ENCODE measurements at regions not wholly inside any gene's neighbourhood (a gene's known extent, or its start where the extent isn't known, plus 50 kb on each side); places are given as distances from the start of the nearest gene placed in this dataset.

GRCh38 chr5:6159832-6160430, 218.4 kb downstream of the MED10 start:
- Histone ChIP-seq H3K9me3 (ENCODE audit: control insufficient read depth in 2 of 2, low read length in 2 of 2) (no peaks in the 10 kb centered on the region), H3K27ac (ENCODE audit: low read depth in 2 of 2, low read length in 2 of 2) (no peak overlapping the region), H3K36me3 (ENCODE audit: control insufficient read depth in 2 of 2, insufficient read depth in 2 of 2, low read length in 2 of 2) (no peaks in the 10 kb centered on the region), H3K27me3 (ENCODE audit: control insufficient read depth in 2 of 2, insufficient read depth in 2 of 2, low read length in 2 of 2) (no peaks in the 10 kb centered on the region), H3K4me1 (ENCODE audit: control insufficient read depth in 2 of 2, insufficient read depth in 2 of 2, low read length in 2 of 2) (no peaks in the 10 kb centered on the region), H3K4me3 (ENCODE audit: low read length in 2 of 2) (no peak overlapping the region), H3K9ac (ENCODE audit: low read depth in 1 of 2, low read length in 2 of 2) (no peak overlapping the region)

- no peaks in the 10 kb centered on the region for H3K36me3 ChIP-seq (ENCODE audit: control insufficient read depth in 2 of 2, insufficient read depth in 2 of 2, low read length in 2 of 2)
- no peak overlapping the region for H3K27ac ChIP-seq (ENCODE audit: low read depth in 2 of 2, low read length in 2 of 2)
- H3K4me1 ChIP-seq (ENCODE audit: control insufficient read depth in 2 of 2, insufficient read depth in 2 of 2, low read length in 2 of 2): no peaks in the 10 kb centered on the region
- no peak overlapping the region for H3K4me3 ChIP-seq (ENCODE audit: low read length in 2 of 2)
- no peak overlapping the region for H3K9ac ChIP-seq (ENCODE audit: low read depth in 1 of 2, low read length in 2 of 2)
- H3K9me3 ChIP-seq (ENCODE audit: control insufficient read depth in 2 of 2, low read length in 2 of 2): no peaks in the 10 kb centered on the region
- no peaks in the 10 kb centered on the region for H3K27me3 ChIP-seq (ENCODE audit: control insufficient read depth in 2 of 2, insufficient read depth in 2 of 2, low read length in 2 of 2)
Measured at GRCh38 chr5:6158974-6159831, 219.1 kb downstream of the MED10 start.

- no peaks in the 10 kb centered on the region for H3K9me3 ChIP-seq (ENCODE audit: control insufficient read depth in 2 of 2, low read length in 2 of 2)
- H3K9ac ChIP-seq (ENCODE audit: low read depth in 1 of 2, low read length in 2 of 2): no peak overlapping the region
- no peak overlapping the region for H3K27ac ChIP-seq (ENCODE audit: low read depth in 2 of 2, low read length in 2 of 2)
- no peaks in the 10 kb centered on the region for H3K4me1 ChIP-seq (ENCODE audit: control insufficient read depth in 2 of 2, insufficient read depth in 2 of 2, low read length in 2 of 2)
- H3K4me3 ChIP-seq (ENCODE audit: low read length in 2 of 2): no peak overlapping the region
- H3K27me3 ChIP-seq (ENCODE audit: control insufficient read depth in 2 of 2, insufficient read depth in 2 of 2, low read length in 2 of 2): no peaks in the 10 kb centered on the region
- H3K36me3 ChIP-seq (ENCODE audit: control insufficient read depth in 2 of 2, insufficient read depth in 2 of 2, low read length in 2 of 2): no peaks in the 10 kb centered on the region
Measured at GRCh38 chr5:6154216-6154615, 224.1 kb downstream of the MED10 start.

- no peaks in the 10 kb centered on the region for H3K9me3 ChIP-seq (ENCODE audit: control insufficient read depth in 2 of 2, low read length in 2 of 2)
- H3K4me3 ChIP-seq (ENCODE audit: low read length in 2 of 2): no peak overlapping the region
- no peak overlapping the region for H3K27ac ChIP-seq (ENCODE audit: low read depth in 2 of 2, low read length in 2 of 2)
- no peaks in the 10 kb centered on the region for H3K36me3 ChIP-seq (ENCODE audit: control insufficient read depth in 2 of 2, insufficient read depth in 2 of 2, low read length in 2 of 2)
- H3K9ac ChIP-seq (ENCODE audit: low read depth in 1 of 2, low read length in 2 of 2): no peak overlapping the region
- H3K4me1 ChIP-seq (ENCODE audit: control insufficient read depth in 2 of 2, insufficient read depth in 2 of 2, low read length in 2 of 2): no peaks in the 10 kb centered on the region
- H3K27me3 ChIP-seq (ENCODE audit: control insufficient read depth in 2 of 2, insufficient read depth in 2 of 2, low read length in 2 of 2): no peaks in the 10 kb centered on the region
Measured at GRCh38 chr5:6146271-6146670, 232.1 kb downstream of the MED10 start.

- Histone ChIP-seq H3K4me1 (ENCODE audit: control insufficient read depth in 2 of 2, insufficient read depth in 2 of 2, low read length in 2 of 2) (no peaks in the 10 kb centered on the region), H3K27ac (ENCODE audit: low read depth in 2 of 2, low read length in 2 of 2) (no peak overlapping the region), H3K9ac (ENCODE audit: low read depth in 1 of 2, low read length in 2 of 2) (no peak overlapping the region), H3K36me3 (ENCODE audit: control insufficient read depth in 2 of 2, insufficient read depth in 2 of 2, low read length in 2 of 2) (no peaks in the 10 kb centered on the region), H3K4me3 (ENCODE audit: low read length in 2 of 2) (no peak overlapping the region), H3K27me3 (ENCODE audit: control insufficient read depth in 2 of 2, insufficient read depth in 2 of 2, low read length in 2 of 2) (no peaks in the 10 kb centered on the region), H3K9me3 (ENCODE audit: control insufficient read depth in 2 of 2, low read length in 2 of 2) (no peaks in the 10 kb centered on the region)
Measured at GRCh38 chr5:6145616-6146237, 232.6 kb downstream of the MED10 start.

GRCh38 chr5:6143523-6143922, 234.8 kb downstream of the MED10 start:
- H3K27ac ChIP-seq (ENCODE audit: low read depth in 2 of 2, low read length in 2 of 2): no peak overlapping the region
- no peak overlapping the region for H3K9ac ChIP-seq (ENCODE audit: low read depth in 1 of 2, low read length in 2 of 2)
- no peaks in the 10 kb centered on the region for H3K36me3 ChIP-seq (ENCODE audit: control insufficient read depth in 2 of 2, insufficient read depth in 2 of 2, low read length in 2 of 2)
- H3K9me3 ChIP-seq (ENCODE audit: control insufficient read depth in 2 of 2, low read length in 2 of 2): no peaks in the 10 kb centered on the region
- no peaks in the 10 kb centered on the region for H3K4me1 ChIP-seq (ENCODE audit: control insufficient read depth in 2 of 2, insufficient read depth in 2 of 2, low read length in 2 of 2)
- H3K27me3 ChIP-seq (ENCODE audit: control insufficient read depth in 2 of 2, insufficient read depth in 2 of 2, low read length in 2 of 2): no peaks in the 10 kb centered on the region
- H3K4me3 ChIP-seq (ENCODE audit: low read length in 2 of 2): no peak overlapping the region

- Histone ChIP-seq H3K36me3 (ENCODE audit: control insufficient read depth in 2 of 2, insufficient read depth in 2 of 2, low read length in 2 of 2) (no peaks in the 10 kb centered on the region), H3K27ac (ENCODE audit: low read depth in 2 of 2, low read length in 2 of 2) (no peak overlapping the region), H3K27me3 (ENCODE audit: control insufficient read depth in 2 of 2, insufficient read depth in 2 of 2, low read length in 2 of 2) (no peaks in the 10 kb centered on the region), H3K4me3 (ENCODE audit: low read length in 2 of 2) (no peak overlapping the region), H3K9ac (ENCODE audit: low read depth in 1 of 2, low read length in 2 of 2) (no peak overlapping the region), H3K9me3 (ENCODE audit: control insufficient read depth in 2 of 2, low read length in 2 of 2) (no peaks in the 10 kb centered on the region), H3K4me1 (ENCODE audit: control insufficient read depth in 2 of 2, insufficient read depth in 2 of 2, low read length in 2 of 2) (no peaks in the 10 kb centered on the region)
Measured at GRCh38 chr5:6142353-6142752, 236.0 kb downstream of the MED10 start.

- H3K9ac ChIP-seq (ENCODE audit: low read depth in 1 of 2, low read length in 2 of 2): no peak overlapping the region
- no peaks in the 10 kb centered on the region for H3K9me3 ChIP-seq (ENCODE audit: control insufficient read depth in 2 of 2, low read length in 2 of 2)
- H3K4me1 ChIP-seq (ENCODE audit: control insufficient read depth in 2 of 2, insufficient read depth in 2 of 2, low read length in 2 of 2): no peaks in the 10 kb centered on the region
- no peak overlapping the region for H3K27ac ChIP-seq (ENCODE audit: low read depth in 2 of 2, low read length in 2 of 2)
- no peaks in the 10 kb centered on the region for H3K27me3 ChIP-seq (ENCODE audit: control insufficient read depth in 2 of 2, insufficient read depth in 2 of 2, low read length in 2 of 2)
- H3K36me3 ChIP-seq (ENCODE audit: control insufficient read depth in 2 of 2, insufficient read depth in 2 of 2, low read length in 2 of 2): no peaks in the 10 kb centered on the region
- no peak overlapping the region for H3K4me3 ChIP-seq (ENCODE audit: low read length in 2 of 2)
Measured at GRCh38 chr5:6140219-6140618, 238.1 kb downstream of the MED10 start.

GRCh38 chr5:6135977-6136376, 242.4 kb downstream of the MED10 start:
- H3K4me1 ChIP-seq (ENCODE audit: control insufficient read depth in 2 of 2, insufficient read depth in 2 of 2, low read length in 2 of 2): no peaks in the 10 kb centered on the region
- no peak overlapping the region for H3K9ac ChIP-seq (ENCODE audit: low read depth in 1 of 2, low read length in 2 of 2)
- no peaks in the 10 kb centered on the region for H3K9me3 ChIP-seq (ENCODE audit: control insufficient read depth in 2 of 2, low read length in 2 of 2)
- no peaks in the 10 kb centered on the region for H3K36me3 ChIP-seq (ENCODE audit: control insufficient read depth in 2 of 2, insufficient read depth in 2 of 2, low read length in 2 of 2)
- H3K27me3 ChIP-seq (ENCODE audit: control insufficient read depth in 2 of 2, insufficient read depth in 2 of 2, low read length in 2 of 2): no peaks in the 10 kb centered on the region
- H3K27ac ChIP-seq (ENCODE audit: low read depth in 2 of 2, low read length in 2 of 2): no peak overlapping the region
- H3K4me3 ChIP-seq (ENCODE audit: low read length in 2 of 2): no peak overlapping the region

- no peaks in the 10 kb centered on the region for H3K27me3 ChIP-seq (ENCODE audit: control insufficient read depth in 2 of 2, insufficient read depth in 2 of 2, low read length in 2 of 2)
- no peak overlapping the region for H3K27ac ChIP-seq (ENCODE audit: low read depth in 2 of 2, low read length in 2 of 2)
- H3K4me3 ChIP-seq (ENCODE audit: low read length in 2 of 2): no peak overlapping the region
- no peaks in the 10 kb centered on the region for H3K9me3 ChIP-seq (ENCODE audit: control insufficient read depth in 2 of 2, low read length in 2 of 2)
- H3K9ac ChIP-seq (ENCODE audit: low read depth in 1 of 2, low read length in 2 of 2): no peak overlapping the region
- H3K4me1 ChIP-seq (ENCODE audit: control insufficient read depth in 2 of 2, insufficient read depth in 2 of 2, low read length in 2 of 2): no peaks in the 10 kb centered on the region
- H3K36me3 ChIP-seq (ENCODE audit: control insufficient read depth in 2 of 2, insufficient read depth in 2 of 2, low read length in 2 of 2): no peaks in the 10 kb centered on the region
Measured at GRCh38 chr5:6134281-6134680, 244.1 kb downstream of the MED10 start.

Measured in mucosa of rectum (tissue), 2 donors.